Caki2 (cell line): ENCODE measurements at regions not wholly inside any gene's neighbourhood (a gene's known extent, or its start where the extent isn't known, plus 50 kb on each side); places are given as distances from the start of the nearest gene placed in this dataset.
"Not testable (repeated sequence)": the region's sequence is repeated elsewhere in the genome, so short reads cannot be mapped to it uniquely, and the experiment has no call there.

Source experiments
- DNase-seq: peaks from one replicate; pipeline ENCODE4 v3.0.0-alpha.2; 2015; ENCODE audit warnings: low read depth
- in situ Hi-C: cut with HindIII; loops from 2 replicates; pipeline ENCODE4 v1.10.0; 2016; ENCODE audit warnings: low sequenced_read_pairs, low pct_unique_long_range_greater_than_20kb, mixed read lengths

DNA sequence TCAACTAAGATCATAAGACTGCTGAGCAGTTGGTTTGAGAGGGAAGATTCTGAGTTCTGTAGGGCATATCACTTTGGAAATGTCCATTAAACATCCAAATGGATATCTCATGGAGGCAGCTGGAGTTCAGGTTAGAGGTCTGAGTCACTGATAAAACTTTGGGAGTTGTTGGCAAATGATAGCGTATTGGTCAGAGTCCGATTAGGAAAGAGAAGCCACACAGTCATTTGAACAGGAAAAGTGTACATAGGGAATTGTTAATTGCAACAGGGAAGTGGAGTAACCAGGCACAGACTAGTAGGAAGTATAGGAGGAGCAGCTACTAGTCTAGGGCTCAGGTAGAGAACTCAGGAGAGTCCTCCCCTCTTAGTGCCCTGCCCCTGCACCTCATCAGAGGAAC, 126.6 kb upstream of the PTPN20 start:
- DNase-seq, in situ Hi-C loops: not testable (repeated sequence)

GRCh38 chr10:46786125-46786517, 125.1 kb upstream of the PTPN20 start:
- peak; percentile 13 for DNase-seq
- in situ Hi-C loops = not testable (repeated sequence)

GRCh38 chr10:46786518-46787320, 124.5 kb upstream of the PTPN20 start:
- peak; percentile 90 for DNase-seq

GRCh38 chr10:46787321-46787615, 124.0 kb upstream of the PTPN20 start:
- DNase-seq = peak; percentile 55
- in situ Hi-C loops = no loop called here

More at GRCh38 chr10:46786518-46787320, 124.5 kb upstream of the PTPN20 start:
- in situ Hi-C loops = not testable (repeated sequence)

DNA sequence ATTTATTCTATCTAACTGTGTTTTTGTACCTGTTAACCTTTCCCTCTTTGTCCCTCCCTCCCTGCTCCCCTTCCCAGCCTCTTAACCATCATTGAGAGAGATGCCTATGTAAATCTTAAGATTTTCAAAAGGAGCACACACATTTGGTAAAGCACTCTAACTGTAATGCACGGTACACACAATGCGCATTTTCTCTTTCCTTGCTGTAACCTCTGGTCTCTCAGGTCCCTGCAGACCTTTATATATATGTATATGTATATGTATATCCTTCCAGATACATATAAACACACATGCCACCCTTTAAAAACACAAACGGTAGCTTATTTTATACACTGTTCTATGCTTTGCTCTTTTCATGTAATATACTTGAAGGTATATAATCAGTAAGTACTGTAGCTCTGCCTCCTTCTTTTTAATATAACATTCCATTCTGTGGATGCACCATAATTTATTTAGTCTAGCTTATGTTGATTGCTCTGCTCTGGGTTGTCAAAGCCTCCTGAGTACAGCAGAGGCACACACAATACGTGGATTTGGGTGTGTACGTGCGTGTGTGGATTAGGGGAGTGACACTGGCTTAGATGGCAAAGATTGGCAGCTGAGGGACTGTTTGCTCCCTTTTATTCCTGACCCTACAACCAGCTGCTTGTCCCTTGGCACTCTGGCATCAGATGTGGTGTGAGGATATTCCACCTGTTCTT, 118.4 kb upstream of the PTPN20 start:
- in situ Hi-C loops, DNase-seq: not testable (repeated sequence)

- in situ Hi-C loops, DNase-seq: not testable (repeated sequence)
These were observed 114.9 kb upstream of the PTPN20 start for GRCh38 chr10:46796351-46796750.

GRCh38 chr10:46802010-46802409, 109.2 kb upstream of the PTPN20 start:
- DNase-seq, in situ Hi-C loops: not testable (repeated sequence)

DNA sequence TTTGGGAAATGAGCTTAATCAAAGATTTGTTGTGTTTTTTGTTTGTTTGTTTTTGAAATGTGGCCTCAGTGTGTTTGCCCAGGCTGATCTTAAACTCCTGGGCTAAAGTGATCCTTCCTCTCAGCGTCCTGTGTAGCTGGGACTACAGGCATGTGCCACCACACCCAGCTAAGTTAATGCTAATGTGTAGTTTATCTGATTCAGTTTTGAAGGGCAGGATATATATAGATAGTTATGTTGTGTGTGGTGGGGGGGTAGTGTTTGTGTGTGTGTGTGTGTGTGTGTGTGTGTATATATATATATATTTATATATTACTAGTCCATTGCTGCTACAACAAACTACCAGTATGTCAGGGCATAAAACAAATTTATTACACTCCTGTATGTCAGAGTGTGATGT, 108.1 kb upstream of the PTPN20 start:
- DNase-seq, in situ Hi-C loops: not testable (repeated sequence)

DNA sequence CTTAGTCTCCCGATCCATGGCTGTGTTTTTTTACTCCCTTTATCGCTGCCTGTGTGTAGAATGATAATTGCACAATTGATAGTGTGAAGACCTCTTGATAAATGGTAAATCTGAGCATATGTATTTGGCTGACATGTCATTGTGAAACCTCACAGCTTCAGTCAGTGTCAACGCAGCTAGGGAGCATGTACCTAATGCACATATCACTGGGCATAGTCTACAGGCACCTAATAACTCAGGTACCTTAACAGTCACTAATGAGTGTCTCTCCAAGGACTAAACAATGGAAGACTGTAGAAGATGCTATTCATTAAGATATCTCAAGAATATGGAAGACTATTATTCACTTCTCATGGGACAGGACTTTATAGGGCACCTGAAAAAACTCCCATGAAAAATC, 101.0 kb upstream of the PTPN20 start:
- DNase-seq, in situ Hi-C loops: not testable (repeated sequence)

DNA sequence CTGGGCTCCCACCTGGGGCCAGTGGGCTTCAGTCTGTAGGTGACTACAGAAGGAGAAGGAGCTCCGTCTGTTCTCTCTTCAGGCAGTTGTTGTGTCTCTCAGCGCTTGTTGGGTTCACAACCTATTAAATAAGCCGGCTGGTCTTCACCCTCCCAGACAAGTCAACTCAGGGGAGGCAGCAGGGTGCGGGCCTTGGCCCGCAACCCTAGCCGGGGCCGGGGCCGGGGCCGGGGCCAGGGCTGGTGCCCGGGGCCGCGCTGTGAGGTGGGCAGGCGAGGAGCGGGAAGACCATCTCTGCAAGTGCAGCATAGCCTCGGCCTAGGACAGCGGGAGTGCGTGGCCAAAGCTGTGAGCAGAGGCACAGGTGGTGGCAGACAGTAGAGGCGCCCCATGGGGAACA, 95.1 kb upstream of the PTPN20 start:
- DNase-seq, in situ Hi-C loops: not testable (repeated sequence)

GRCh38 chr10:46840393-46841050, 70.7 kb upstream of the PTPN20 start:
- in situ Hi-C loops = not testable (repeated sequence)

DNA sequence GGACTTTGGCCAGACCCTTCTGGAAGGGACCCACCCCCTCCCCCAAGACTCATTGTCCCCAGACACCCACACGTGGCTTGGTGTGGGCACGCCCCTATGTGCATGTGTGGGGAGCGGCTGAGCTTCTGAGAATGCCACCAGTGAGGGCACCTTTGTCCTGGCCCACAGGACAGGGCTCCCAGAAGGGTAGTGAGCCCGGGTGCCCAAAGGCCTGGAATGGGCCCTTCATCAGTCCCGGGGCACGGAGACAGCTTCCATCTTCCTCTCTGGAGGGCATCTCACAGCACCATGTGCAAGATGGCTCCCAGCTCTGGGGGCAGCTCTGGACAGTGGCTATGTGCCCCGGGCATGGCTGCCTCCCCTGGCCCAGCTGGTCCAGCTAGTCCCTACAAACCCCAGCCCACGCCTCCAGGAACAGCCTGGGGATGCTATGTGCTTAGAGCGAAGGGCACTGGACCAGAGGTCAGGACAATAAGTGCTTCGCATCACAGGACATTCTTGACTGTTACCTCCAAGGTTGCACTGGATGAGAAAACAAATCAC, 70.1 kb upstream of the PTPN20 start:
- DNase-seq, in situ Hi-C loops: not testable (repeated sequence)

More at GRCh38 chr10:46840393-46841050, 70.7 kb upstream of the PTPN20 start:
- DNase-seq = not testable (repeated sequence)

- DNase-seq, in situ Hi-C loops: not testable (repeated sequence)
These were observed 66.0 kb upstream of the PTPN20 start for GRCh38 chr10:46845194-46845593.

DNA sequence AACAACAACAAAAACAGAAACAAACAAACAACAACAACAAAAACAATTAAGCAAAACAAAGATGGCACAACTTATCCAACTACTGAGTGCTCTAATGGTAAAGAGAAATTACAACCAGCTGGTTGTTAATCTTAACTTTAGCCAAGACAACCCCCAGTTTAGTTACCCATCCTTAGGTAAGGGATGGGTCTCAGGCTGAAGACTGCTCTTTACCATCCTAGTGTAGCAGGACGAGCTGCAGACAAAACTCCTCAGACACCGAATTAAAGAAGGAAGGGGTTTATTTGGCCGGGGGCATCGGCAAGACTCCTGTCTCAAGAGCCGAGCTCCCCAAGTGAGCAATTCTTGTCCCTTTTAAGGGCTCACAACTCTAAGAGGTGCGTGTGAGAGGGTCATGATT, 65.6 kb upstream of the PTPN20 start:
- DNase-seq, in situ Hi-C loops: not testable (repeated sequence)

- in situ Hi-C loops, DNase-seq: not testable (repeated sequence)
These were observed 50.5 kb upstream of the PTPN20 start for GRCh38 chr10:46860753-46861152.
